Panc1 (cell line): ENCODE measurements at regions not wholly inside any gene's neighbourhood (a gene's known extent, or its start where the extent isn't known, plus 50 kb on each side); places are given as distances from the start of the nearest gene placed in this dataset.

ENCODE experiments used
- ATAC-seq: fragments of 200-7000 bp; cut with Tn5 transposase; 2 replicates; pipeline ENCODE4 v1.9.1; 2020; ENCODE audit warnings: mild to moderate bottlenecking, moderate library complexity
- BruUV-seq: library from RNA; stranded (reverse); fragments of 400-500 nt; replicated peaks from 2 replicates; lab custom pipeline; 2021; lab: Mats Ljungman, UMichigan
- CTCF ChIA-PET: fragments of 300-600 bp; sonication (Branson Sonifier 250); formaldehyde crosslinking; loops from one replicate; lab custom pipeline; 2022; ENCODE audit warnings: antibody characterized with exemption; lab: Charles Lee
- POLR2A ChIA-PET: fragments of 300-600 bp; sonication (Branson Sonifier 250); formaldehyde crosslinking; loops from one replicate; lab custom pipeline; 2022; ENCODE audit warnings: antibody characterized with exemption; lab: Charles Lee
- DNase-seq: peaks from one replicate; pipeline ENCODE4 v3.0.0-alpha.2; 2010; ENCODE audit warnings: low read depth, low spot score
- H3K27ac ChIP-seq: 2 replicates; pipeline ENCODE4 v1.5.1; 2011; ENCODE audit warnings: mild to moderate bottlenecking, low read length, inconsistent platforms
- H3K27me3 ChIP-seq: fragments of 200-500 bp; sonication (Bioruptor generic); 2 replicates; pipeline ENCODE4 v1.6.0; 2014; ENCODE audit warnings: low read length, inconsistent platforms; ENCODE audit not compliant: control insufficient read depth, insufficient read depth
- H3K36me3 ChIP-seq: fragments of 200-500 bp; sonication (Bioruptor generic); 2 replicates; pipeline ENCODE4 v1.5.1; 2014; ENCODE audit warnings: inconsistent platforms, mild to moderate bottlenecking, low read length, moderate library complexity; ENCODE audit not compliant: control insufficient read depth, insufficient read depth
- H3K4me1 ChIP-seq: 2 replicates; pipeline ENCODE4 v1.5.1; 2011; ENCODE audit warnings: inconsistent platforms, mild to moderate bottlenecking, low read length, moderate library complexity; ENCODE audit not compliant: control insufficient read depth, insufficient read depth
- H3K4me3 ChIP-seq, 2 experiments: 2 replicates each; pipeline ENCODE4 v1.5.1; 2011 to 2012; ENCODE audit warnings: low read depth in 2 of 2, low read length in 2 of 2, mild to moderate bottlenecking in 2 of 2, inconsistent platforms in 1 of 2, moderate library complexity in 1 of 2
- H3K9me3 ChIP-seq: fragments of 200-500 bp; sonication (Bioruptor generic); 2 replicates; pipeline ENCODE4 v1.5.1; 2014; ENCODE audit warnings: low read depth, mild to moderate bottlenecking, inconsistent platforms, low read length, moderate library complexity; ENCODE audit not compliant: control insufficient read depth, insufficient read depth
- POLR2AphosphoS5 ChIP-seq: IDR thresholded peaks from 2 replicates; pipeline ENCODE4 v1.6.1; 2012; ENCODE audit warnings: mild to moderate bottlenecking, low read depth, low read length, moderate library complexity
- SIN3A ChIP-seq: IDR thresholded peaks from 2 replicates; pipeline ENCODE4 v1.6.1; 2012; ENCODE audit warnings: low read depth, mild to moderate bottlenecking, low read length, moderate library complexity, borderline replicate concordance; ENCODE audit not compliant: insufficient read depth
- TCF7L2 ChIP-seq: IDR thresholded peaks from 2 replicates; pipeline ENCODE4 v1.6.1; 2011; ENCODE audit warnings: mild to moderate bottlenecking, low read depth, low read length, inconsistent platforms
- in situ Hi-C: cut with HindIII; loops from 2 replicates; pipeline ENCODE4 v1.10.0; 2016; ENCODE audit warnings: low sequenced_read_pairs, low pct_unique_long_range_greater_than_20kb
- intact Hi-C: fragments of 100-400 bp; cut with micrococcal nuclease; formaldehyde crosslinking; loops from one replicate; pipeline ENCODE4 v1.10.0; 2022; ENCODE audit not compliant: unreplicated experiment
- TF ChIP-seq, protein P1 (sequence below), 2 experiments: IDR thresholded peaks; 2 replicates each; pipeline ENCODE4 v1.6.1; 2011 to 2012; ENCODE audit warnings: low read depth in 2 of 2, control low read depth in 1 of 2, low read length in 1 of 2, mild to moderate bottlenecking in 1 of 2, moderate library complexity in 1 of 2; ENCODE audit not compliant: insufficient read depth in 1 of 2
- TF ChIP-seq, protein P2 (sequence below): fragments of 450-650 bp; IDR thresholded peaks from 2 replicates; pipeline ENCODE4 v1.5.1; 2017; ENCODE audit warnings: mild to moderate bottlenecking

DNA sequence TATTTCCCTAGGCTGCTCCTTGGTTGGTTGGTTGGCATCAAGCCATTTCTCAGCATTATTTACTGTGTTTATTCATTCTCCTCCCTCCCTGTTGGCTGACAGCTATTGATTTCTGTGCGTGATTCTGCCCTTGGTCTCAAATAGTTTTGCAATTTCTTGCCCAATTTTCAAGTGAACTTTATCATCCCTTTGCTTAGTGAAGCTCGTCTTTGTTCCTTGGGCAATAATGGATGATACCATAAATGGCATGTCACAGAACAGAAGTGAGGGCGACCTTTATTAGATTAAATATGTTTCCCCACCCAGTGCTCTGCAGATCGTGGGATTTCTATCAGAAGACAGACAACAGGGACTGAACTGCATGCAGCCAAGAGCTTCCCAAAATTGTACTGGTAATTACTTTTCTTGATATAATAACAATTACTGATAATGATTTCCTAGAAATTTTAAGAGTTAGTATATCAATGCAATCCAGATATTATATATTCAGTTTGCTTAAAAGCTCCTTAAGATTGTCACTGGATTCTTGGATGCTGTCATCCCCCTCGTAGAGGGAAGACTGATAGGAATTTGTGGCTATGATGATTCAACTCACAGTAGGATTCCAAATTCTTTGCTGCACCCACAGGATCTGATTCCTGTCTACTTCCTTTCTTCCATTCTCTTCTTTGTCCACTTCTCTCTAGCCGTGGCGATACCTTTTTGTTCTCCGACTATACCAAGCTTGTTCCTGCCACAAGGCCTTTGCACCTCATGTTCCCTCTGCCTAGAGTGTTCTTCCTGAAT is 122.1 kb upstream of the KAZN start:
- H3K4me1 ChIP-seq = no peaks in the 10 kb centered on the region
- no TSS peak for BruUV-seq
- POLR2A ChIA-PET = no interaction called here
- in situ Hi-C loops = no loop called here
- no peak overlapping the region for H3K4me3 ChIP-seq
- no peaks in the 10 kb centered on the region for H3K27me3 ChIP-seq
- CTCF ChIA-PET = no interaction called here
- DNase-seq (no peak), ATAC-seq (no peak)
- H3K27ac ChIP-seq = no peak overlapping the region
- intact Hi-C loops = no loop called here
- TF ChIP-seq SIN3A = no peak
- TF ChIP-seq, protein P1, sequence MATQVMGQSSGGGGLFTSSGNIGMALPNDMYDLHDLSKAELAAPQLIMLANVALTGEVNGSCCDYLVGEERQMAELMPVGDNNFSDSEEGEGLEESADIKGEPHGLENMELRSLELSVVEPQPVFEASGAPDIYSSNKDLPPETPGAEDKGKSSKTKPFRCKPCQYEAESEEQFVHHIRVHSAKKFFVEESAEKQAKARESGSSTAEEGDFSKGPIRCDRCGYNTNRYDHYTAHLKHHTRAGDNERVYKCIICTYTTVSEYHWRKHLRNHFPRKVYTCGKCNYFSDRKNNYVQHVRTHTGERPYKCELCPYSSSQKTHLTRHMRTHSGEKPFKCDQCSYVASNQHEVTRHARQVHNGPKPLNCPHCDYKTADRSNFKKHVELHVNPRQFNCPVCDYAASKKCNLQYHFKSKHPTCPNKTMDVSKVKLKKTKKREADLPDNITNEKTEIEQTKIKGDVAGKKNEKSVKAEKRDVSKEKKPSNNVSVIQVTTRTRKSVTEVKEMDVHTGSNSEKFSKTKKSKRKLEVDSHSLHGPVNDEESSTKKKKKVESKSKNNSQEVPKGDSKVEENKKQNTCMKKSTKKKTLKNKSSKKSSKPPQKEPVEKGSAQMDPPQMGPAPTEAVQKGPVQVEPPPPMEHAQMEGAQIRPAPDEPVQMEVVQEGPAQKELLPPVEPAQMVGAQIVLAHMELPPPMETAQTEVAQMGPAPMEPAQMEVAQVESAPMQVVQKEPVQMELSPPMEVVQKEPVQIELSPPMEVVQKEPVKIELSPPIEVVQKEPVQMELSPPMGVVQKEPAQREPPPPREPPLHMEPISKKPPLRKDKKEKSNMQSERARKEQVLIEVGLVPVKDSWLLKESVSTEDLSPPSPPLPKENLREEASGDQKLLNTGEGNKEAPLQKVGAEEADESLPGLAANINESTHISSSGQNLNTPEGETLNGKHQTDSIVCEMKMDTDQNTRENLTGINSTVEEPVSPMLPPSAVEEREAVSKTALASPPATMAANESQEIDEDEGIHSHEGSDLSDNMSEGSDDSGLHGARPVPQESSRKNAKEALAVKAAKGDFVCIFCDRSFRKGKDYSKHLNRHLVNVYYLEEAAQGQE (IDR thresholded peaks at IDR 0.05; ENCODE audit: insufficient read depth in 1 of 2, low read depth in 2 of 2, low read length in 1 of 2) = no peak
- TF ChIP-seq TCF7L2 = no peak
- TF ChIP-seq, protein P2, sequence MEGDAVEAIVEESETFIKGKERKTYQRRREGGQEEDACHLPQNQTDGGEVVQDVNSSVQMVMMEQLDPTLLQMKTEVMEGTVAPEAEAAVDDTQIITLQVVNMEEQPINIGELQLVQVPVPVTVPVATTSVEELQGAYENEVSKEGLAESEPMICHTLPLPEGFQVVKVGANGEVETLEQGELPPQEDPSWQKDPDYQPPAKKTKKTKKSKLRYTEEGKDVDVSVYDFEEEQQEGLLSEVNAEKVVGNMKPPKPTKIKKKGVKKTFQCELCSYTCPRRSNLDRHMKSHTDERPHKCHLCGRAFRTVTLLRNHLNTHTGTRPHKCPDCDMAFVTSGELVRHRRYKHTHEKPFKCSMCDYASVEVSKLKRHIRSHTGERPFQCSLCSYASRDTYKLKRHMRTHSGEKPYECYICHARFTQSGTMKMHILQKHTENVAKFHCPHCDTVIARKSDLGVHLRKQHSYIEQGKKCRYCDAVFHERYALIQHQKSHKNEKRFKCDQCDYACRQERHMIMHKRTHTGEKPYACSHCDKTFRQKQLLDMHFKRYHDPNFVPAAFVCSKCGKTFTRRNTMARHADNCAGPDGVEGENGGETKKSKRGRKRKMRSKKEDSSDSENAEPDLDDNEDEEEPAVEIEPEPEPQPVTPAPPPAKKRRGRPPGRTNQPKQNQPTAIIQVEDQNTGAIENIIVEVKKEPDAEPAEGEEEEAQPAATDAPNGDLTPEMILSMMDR = no peak
- no peak for TF ChIP-seq POLR2AphosphoS5
- no peaks in the 10 kb centered on the region for H3K36me3 ChIP-seq
- no peaks in the 10 kb centered on the region for H3K9me3 ChIP-seq

- Histone ChIP-seq H3K9me3 (no peaks in the 10 kb centered on the region), H3K36me3 (no peaks in the 10 kb centered on the region), H3K4me1 (no peaks in the 10 kb centered on the region), H3K27ac (no peak overlapping the region), H3K27me3 (no peaks in the 10 kb centered on the region), H3K4me3 (no peak overlapping the region)
- POLR2A ChIA-PET = no interaction called here
- in situ Hi-C loops (no loop called here), intact Hi-C loops (no loop called here)
- ATAC-seq (no peak), DNase-seq (no peak)
- BruUV-seq = no TSS peak
- CTCF ChIA-PET = no interaction called here
- TF ChIP-seq POLR2AphosphoS5 (no peak), TCF7L2 (no peak), SIN3A (no peak)
- TF ChIP-seq, protein P1 (IDR thresholded peaks at IDR 0.05; ENCODE audit: insufficient read depth in 1 of 2, low read depth in 2 of 2, low read length in 1 of 2) = no peak
- TF ChIP-seq, protein P2 = no peak
Measured at GRCh38 chr1:14478120-14478519, 120.4 kb upstream of the KAZN start.
